Activated CD4-positive, alpha-beta T cell treated with anti-CD3 and anti-CD28 coated beads, Interleukin-2, amount 10 ng/mL, durations not matched to agents 24 days and 14 days (primary cell): ENCODE measurements at regions not wholly inside any gene's neighbourhood (a gene's known extent, or its start where the extent isn't known, plus 50 kb on each side); places are given as distances from the start of the nearest gene placed in this dataset.

Experiments
- DNase-seq: peaks from one replicate; pipeline ENCODE4 v3.0.0; 2022
- H3K27ac Mint-ChIP-seq: one replicate; pipeline ENCODE4 v1.8.0; 2022; ENCODE audit warnings: mild to moderate bottlenecking, mixed read lengths
- H3K27me3 Mint-ChIP-seq: one replicate; pipeline ENCODE4 v1.8.0; 2022; ENCODE audit warnings: mixed read lengths
- H3K36me3 Mint-ChIP-seq: one replicate; pipeline ENCODE4 v1.8.0; 2022; ENCODE audit warnings: low read depth, mild to moderate bottlenecking, mixed read lengths
- H3K4me1 Mint-ChIP-seq: one replicate; pipeline ENCODE4 v1.8.0; 2021; ENCODE audit warnings: mixed read lengths
- H3K4me3 Mint-ChIP-seq: one replicate; pipeline ENCODE4 v1.8.0; 2022; ENCODE audit warnings: mild to moderate bottlenecking, moderate library complexity, mixed read lengths
- H3K9me3 Mint-ChIP-seq: one replicate; pipeline ENCODE4 v1.8.0; 2021; ENCODE audit warnings: mixed read lengths
- intact Hi-C: fragments of 100-400 bp; cut with micrococcal nuclease; formaldehyde crosslinking; loops from one replicate; pipeline ENCODE4 v1.15.1; 2023

DNA sequence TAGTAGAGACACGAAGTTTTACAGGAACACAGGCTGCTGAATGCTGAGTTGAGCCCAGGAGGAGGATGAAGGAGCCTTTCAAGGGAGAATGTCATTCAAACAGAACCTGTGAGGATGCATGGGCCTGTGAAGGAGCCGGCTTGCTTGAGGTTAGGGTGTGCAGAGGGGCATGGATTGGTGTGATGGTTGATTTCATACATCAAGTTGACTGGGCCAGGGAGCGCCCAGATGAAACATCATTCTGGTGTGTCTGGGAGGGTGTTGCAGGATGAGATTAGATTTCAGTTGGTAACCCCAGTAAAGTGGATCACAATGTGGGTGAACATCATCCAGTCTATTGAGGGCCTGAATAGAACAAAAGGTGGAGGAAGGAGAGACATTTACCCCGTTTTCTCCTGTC is 243.6 kb downstream of the EDEM1 start:
- Mint-ChIP-seq H3K36me3 (no peaks in the 10 kb centered on the region), H3K9me3 (no peaks in the 10 kb centered on the region), H3K4me3 (no peak overlapping the region), H3K27ac (no peak overlapping the region), H3K27me3 (peaks cover 5% of the 10 kb centered on the region), H3K4me1 (no peaks in the 10 kb centered on the region)
- intact Hi-C loops, result no loop called here
- no peak for DNase-seq

DNA sequence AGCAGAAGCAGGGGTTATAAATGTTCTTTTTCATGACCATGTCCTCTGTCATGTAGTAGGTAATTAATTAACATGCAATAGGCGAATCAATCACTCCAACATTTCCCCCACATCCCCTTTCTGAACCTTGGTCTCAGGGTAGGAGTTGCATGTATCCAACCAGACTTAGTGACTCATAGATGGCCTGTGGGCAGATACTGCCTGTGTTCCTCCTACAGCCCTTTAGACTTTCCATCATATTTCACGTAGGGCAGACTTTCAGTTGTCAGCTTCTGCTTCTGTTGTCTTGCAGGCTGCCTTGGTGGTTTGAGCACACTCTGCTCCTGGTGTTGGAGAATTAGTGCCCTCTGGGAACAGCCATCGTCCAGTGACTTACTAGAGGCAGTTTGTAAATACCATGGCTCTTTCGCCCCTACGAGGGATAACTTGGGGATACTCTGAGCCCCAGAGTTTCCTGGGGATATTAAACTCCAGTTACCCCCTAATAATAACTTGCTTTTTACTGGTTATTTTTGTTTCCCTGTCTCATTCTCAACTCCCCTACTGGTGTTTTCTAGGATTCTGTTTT is 244.4 kb downstream of the EDEM1 start:
- Mint-ChIP-seq H3K4me1 (no peaks in the 10 kb centered on the region), H3K36me3 (no peaks in the 10 kb centered on the region), H3K27ac (no peak overlapping the region), H3K4me3 (no peak overlapping the region), H3K9me3 (no peaks in the 10 kb centered on the region), H3K27me3 (peaks cover 3% of the 10 kb centered on the region)
- DNase-seq, result no peak
- intact Hi-C loops, result no loop called here

- no peaks in the 10 kb centered on the region for H3K9me3 Mint-ChIP-seq
- DNase-seq, result no peak
- H3K36me3 Mint-ChIP-seq, result no peaks in the 10 kb centered on the region
- intact Hi-C loops, result no loop called here
- no peak overlapping the region for H3K4me3 Mint-ChIP-seq
- H3K27me3 Mint-ChIP-seq, result peaks cover 5% of the 10 kb centered on the region
- no peak overlapping the region for H3K27ac Mint-ChIP-seq
- no peaks in the 10 kb centered on the region for H3K4me1 Mint-ChIP-seq
Measured at GRCh38 chr3:5437296-5437782, 249.8 kb downstream of the EDEM1 start.

GRCh38 chr3:5437783-5438323 is 250.3 kb downstream of the EDEM1 start:
- H3K36me3 Mint-ChIP-seq, result no peaks in the 10 kb centered on the region
- no peaks in the 10 kb centered on the region for H3K9me3 Mint-ChIP-seq
- H3K4me1 Mint-ChIP-seq, result no peaks in the 10 kb centered on the region
- DNase-seq, result no peak
- H3K27ac Mint-ChIP-seq, result no peak overlapping the region
- peaks cover 5% of the 10 kb centered on the region for H3K27me3 Mint-ChIP-seq
- no peak overlapping the region for H3K4me3 Mint-ChIP-seq
- intact Hi-C loops, result no loop called here

GRCh38 chr3:5441401-5441800 is 253.9 kb downstream of the EDEM1 start:
- H3K36me3 Mint-ChIP-seq, result no peaks in the 10 kb centered on the region
- no peak overlapping the region for H3K27ac Mint-ChIP-seq
- intact Hi-C loops, result no loop called here
- H3K9me3 Mint-ChIP-seq, result no peaks in the 10 kb centered on the region
- no peaks in the 10 kb centered on the region for H3K4me1 Mint-ChIP-seq
- no peak for DNase-seq
- peaks cover 5% of the 10 kb centered on the region for H3K27me3 Mint-ChIP-seq
- H3K4me3 Mint-ChIP-seq, result no peak overlapping the region

DNA sequence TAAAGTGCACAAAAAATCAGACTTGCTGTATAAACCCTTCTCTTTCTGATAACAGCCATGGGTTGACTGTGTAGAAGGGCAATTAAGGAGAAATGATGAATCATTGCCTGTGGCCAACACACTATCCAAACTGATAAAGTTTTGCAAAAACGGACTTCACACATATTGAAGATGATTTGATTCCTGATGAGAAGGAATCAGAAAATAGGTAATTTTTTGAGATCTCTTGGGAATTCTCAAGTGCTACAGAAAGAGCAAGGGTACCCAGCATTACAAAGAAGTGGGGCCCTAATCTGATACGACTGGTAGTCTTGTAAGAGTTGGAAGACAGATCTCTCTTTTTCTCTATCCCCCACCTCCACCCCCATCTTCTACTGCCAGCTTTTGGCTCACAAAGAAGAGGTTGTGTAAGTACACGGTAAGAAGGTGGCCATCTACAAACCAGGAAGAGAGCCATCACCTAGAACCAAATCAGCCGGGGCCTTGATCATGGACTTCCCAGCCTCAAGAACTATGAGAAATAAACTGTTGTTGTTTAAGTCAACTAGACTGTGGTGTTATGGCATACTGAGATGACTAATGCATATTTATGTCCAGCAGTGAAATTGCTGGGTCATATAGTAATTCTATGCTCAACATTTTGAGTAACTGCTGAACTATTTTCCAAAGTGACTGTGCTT is 254.7 kb downstream of the EDEM1 start:
- no peak overlapping the region for H3K27ac Mint-ChIP-seq
- H3K4me3 Mint-ChIP-seq, result no peak overlapping the region
- no peaks in the 10 kb centered on the region for H3K4me1 Mint-ChIP-seq
- DNase-seq, result no peak
- intact Hi-C loops, result no loop called here
- H3K9me3 Mint-ChIP-seq, result no peaks in the 10 kb centered on the region
- H3K36me3 Mint-ChIP-seq, result no peaks in the 10 kb centered on the region
- peaks cover 5% of the 10 kb centered on the region for H3K27me3 Mint-ChIP-seq

GRCh38 chr3:5442786-5443138 is 255.3 kb downstream of the EDEM1 start:
- Mint-ChIP-seq H3K4me1 (no peaks in the 10 kb centered on the region), H3K36me3 (no peaks in the 10 kb centered on the region), H3K4me3 (no peak overlapping the region), H3K27ac (no peak overlapping the region), H3K27me3 (peaks cover 2% of the 10 kb centered on the region), H3K9me3 (no peaks in the 10 kb centered on the region)
- intact Hi-C loops, result no loop called here
- DNase-seq, result no peak

- DNase-seq, result no peak
- intact Hi-C loops, result no loop called here
- Mint-ChIP-seq H3K9me3 (no peaks in the 10 kb centered on the region), H3K27me3 (peaks cover 1% of the 10 kb centered on the region), H3K4me3 (no peak overlapping the region), H3K27ac (no peak overlapping the region), H3K4me1 (no peaks in the 10 kb centered on the region), H3K36me3 (no peaks in the 10 kb centered on the region)
Measured at GRCh38 chr3:5444253-5444652, 256.7 kb downstream of the EDEM1 start.

DNA sequence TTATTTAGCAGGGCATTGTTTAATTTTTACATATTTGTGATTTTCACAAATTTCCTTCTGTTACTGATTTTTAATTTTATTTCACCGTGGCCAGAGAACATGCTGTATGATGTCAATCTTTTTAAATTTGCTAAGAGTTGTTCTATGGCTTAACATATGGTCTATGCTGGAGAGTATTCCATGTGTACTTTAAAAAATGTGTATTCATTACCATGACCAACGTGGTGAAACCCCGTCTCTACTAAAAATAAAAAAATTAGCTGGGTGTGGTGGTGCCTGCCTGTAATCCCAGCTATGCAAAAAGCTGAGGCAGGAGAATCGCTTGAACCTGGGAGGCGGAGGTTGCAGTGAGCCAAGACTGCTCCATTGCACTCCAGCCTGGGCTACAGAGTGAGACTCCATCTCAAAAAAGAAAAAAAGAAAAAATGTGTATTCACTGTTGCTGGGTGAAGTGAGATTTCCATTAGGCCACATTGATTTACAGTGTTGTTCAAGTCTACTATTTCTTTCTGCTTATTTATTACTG is 258.2 kb downstream of the EDEM1 start:
- no peaks in the 10 kb centered on the region for H3K36me3 Mint-ChIP-seq
- H3K4me3 Mint-ChIP-seq, result no peak overlapping the region
- DNase-seq, result no peak
- no peaks in the 10 kb centered on the region for H3K4me1 Mint-ChIP-seq
- no peaks in the 10 kb centered on the region for H3K9me3 Mint-ChIP-seq
- intact Hi-C loops, result no loop called here
- H3K27me3 Mint-ChIP-seq, result peaks cover 1% of the 10 kb centered on the region
- H3K27ac Mint-ChIP-seq, result no peak overlapping the region

GRCh38 chr3:5448246-5448645 is 260.7 kb downstream of the EDEM1 start:
- H3K27ac Mint-ChIP-seq, result no peak overlapping the region
- H3K9me3 Mint-ChIP-seq, result no peaks in the 10 kb centered on the region
- intact Hi-C loops, result no loop called here
- no peak for DNase-seq
- peaks cover 1% of the 10 kb centered on the region for H3K27me3 Mint-ChIP-seq
- no peaks in the 10 kb centered on the region for H3K36me3 Mint-ChIP-seq
- no peaks in the 10 kb centered on the region for H3K4me1 Mint-ChIP-seq
- no peak overlapping the region for H3K4me3 Mint-ChIP-seq

DNA sequence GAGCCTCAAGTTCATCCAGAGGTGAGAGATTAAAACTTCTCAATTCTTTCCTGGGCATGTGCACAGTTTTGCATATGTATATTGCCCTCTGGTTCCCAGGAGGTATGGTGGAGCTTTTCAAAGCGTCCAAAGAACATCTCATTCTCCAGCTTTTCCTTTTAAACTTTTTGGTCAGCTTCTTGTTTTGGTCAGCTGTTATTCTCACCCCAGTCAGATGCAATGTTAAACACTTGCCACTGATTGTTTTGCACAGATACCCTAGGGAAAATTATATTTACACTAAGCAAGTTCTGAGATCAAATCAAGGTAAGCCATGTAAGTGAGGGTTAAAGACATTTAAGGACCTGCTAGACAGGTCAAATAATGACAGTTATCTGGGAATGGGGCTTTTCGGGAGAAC is 261.3 kb downstream of the EDEM1 start:
- peaks cover 1% of the 10 kb centered on the region for H3K27me3 Mint-ChIP-seq
- H3K4me1 Mint-ChIP-seq, result no peaks in the 10 kb centered on the region
- no peak for DNase-seq
- H3K4me3 Mint-ChIP-seq, result no peak overlapping the region
- H3K9me3 Mint-ChIP-seq, result no peaks in the 10 kb centered on the region
- no peak overlapping the region for H3K27ac Mint-ChIP-seq
- intact Hi-C loops, result no loop called here
- H3K36me3 Mint-ChIP-seq, result no peaks in the 10 kb centered on the region

- H3K4me1 Mint-ChIP-seq, result no peaks in the 10 kb centered on the region
- H3K36me3 Mint-ChIP-seq, result no peaks in the 10 kb centered on the region
- H3K9me3 Mint-ChIP-seq, result no peaks in the 10 kb centered on the region
- no peak overlapping the region for H3K4me3 Mint-ChIP-seq
- intact Hi-C loops, result no loop called here
- H3K27me3 Mint-ChIP-seq, result no peaks in the 10 kb centered on the region
- H3K27ac Mint-ChIP-seq, result no peak overlapping the region
- no peak for DNase-seq
Measured at GRCh38 chr3:5456199-5456598, 268.7 kb downstream of the EDEM1 start.

- H3K4me3 Mint-ChIP-seq, result no peak overlapping the region
- H3K36me3 Mint-ChIP-seq, result no peaks in the 10 kb centered on the region
- peaks cover under 1% of the 10 kb centered on the region for H3K27me3 Mint-ChIP-seq
- H3K27ac Mint-ChIP-seq, result no peak overlapping the region
- no peaks in the 10 kb centered on the region for H3K9me3 Mint-ChIP-seq
- no peak for DNase-seq
- H3K4me1 Mint-ChIP-seq, result no peaks in the 10 kb centered on the region
- intact Hi-C loops, result no loop called here
Measured at GRCh38 chr3:5458526-5458925, 271.0 kb downstream of the EDEM1 start.

DNA sequence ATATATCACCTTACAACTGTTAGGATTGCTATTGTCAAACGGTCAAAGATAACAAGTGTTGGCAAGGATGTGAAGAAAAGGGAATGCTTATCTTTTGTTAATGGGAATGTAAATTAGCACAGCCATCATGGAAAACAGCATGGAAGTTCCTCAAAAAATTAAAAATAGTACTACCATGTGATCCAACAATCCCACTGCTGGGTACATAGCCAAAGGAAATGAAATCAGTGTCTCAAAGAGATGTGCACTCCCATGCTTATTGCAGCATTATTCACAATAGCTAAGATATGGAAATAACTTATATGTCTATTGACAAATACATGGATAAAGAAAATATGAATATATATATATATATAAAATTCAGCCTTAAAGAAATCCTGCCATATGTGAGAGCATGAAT is 274.6 kb downstream of the EDEM1 start:
- Mint-ChIP-seq H3K4me1 (no peaks in the 10 kb centered on the region), H3K9me3 (no peaks in the 10 kb centered on the region), H3K27ac (no peak overlapping the region), H3K4me3 (no peak overlapping the region), H3K36me3 (no peaks in the 10 kb centered on the region), H3K27me3 (peaks cover 10% of the 10 kb centered on the region)
- DNase-seq, result no peak
- intact Hi-C loops, result no loop called here
